ENCODE measurements at regions not wholly inside any gene's neighbourhood (a gene's known extent, or its start where the extent isn't known, plus 50 kb on each side); places are given as distances from the start of the nearest gene placed in this dataset.
A peak's percentile ranks its signal among the peaks of the same experiment; 100 is the strongest.
"Not testable (repeated sequence)": the region's sequence is repeated elsewhere in the genome, so short reads cannot be mapped to it uniquely, and the experiment has no call there.

GRCh38 chr14:101634850-101635748, 73.8 kb downstream of the DIO3 start:
- no peak for DNase-seq

DNA sequence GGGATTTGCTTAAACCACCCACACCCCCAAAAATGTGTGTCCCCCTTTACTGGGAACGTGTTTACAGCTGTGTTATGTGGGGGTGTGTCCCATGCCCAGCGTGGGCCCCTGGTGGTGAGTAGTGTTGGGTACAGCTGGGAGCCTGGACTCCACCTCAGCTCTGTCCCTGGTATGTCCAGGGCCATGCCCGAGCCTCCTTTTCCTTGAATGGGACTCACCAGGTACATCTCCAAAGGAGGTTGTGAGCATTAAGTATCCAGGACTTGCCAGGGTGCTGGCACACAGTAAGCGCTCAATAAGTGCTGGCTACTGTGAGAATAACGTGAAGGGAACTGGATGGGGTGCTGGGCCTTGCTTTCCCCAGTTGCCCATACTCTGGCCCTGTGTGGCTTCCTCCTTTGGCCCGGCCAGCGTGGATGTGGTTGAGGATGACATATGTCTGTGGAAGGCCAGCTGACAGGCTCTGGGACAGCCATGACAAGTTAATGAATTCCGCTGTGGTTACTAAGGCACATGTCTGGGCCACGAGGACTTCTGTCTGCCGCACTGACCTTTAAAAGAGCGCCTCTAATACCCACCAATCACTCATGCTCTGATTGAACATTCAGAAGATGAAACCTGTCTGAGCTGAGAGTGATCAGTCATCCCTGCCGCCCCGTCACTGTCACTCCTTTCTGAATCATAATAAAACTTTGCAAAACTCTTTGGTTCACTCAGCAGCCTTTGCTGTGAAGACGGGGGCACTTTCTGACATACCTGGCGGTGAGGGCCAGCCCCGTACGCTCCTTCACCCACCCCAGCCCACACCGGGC, 74.7 kb downstream of the DIO3 start:
- DNase-seq = no peak

DNA sequence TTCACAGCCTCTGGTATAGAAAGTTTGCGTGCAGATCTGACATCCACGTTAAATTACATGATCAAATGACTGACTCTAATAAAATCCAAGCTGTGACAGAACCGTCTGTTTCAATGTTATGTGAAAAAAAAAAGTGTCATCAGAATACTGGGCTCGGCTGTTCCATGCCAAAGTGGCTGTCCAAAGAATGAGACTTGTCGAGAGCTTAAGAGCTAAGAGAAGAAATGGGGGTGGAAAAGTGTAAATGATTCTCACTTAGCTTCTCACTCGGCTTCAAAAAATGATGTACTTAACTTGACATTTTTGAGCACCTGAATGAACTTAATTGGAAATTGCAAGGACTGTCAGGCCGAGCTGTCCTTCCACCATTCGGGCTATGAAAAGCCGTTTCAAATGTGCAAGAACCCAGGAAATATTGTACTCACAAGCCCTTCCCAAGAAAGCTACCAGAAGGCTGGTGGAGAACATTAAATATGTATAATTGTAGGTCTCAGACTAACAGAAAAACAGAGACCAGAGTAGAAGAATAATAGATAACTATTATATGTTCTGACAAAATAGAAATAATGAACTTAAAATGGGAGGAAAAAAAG, 78.0 kb downstream of the DIO3 start:
- DNase-seq = no peak

DNA sequence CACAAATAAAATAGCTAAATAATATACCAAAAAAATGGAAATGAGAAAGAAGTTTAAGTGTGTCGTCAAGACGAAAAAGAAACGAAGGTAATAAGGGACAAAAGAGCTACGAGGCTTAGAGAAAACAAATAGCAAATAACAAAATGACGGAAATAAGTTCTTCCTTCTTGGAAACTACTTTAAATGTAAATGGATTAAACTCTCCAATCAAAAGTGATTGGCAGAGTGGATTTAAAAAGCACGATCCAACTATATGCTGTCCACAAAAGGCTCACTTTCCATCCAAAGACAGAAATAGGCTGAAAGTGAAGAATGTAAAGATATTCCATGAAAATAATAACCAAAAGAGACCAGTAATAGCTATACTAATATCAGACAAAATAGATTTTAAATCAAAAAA, 82.4 kb downstream of the DIO3 start:
- DNase-seq = no peak

DNA sequence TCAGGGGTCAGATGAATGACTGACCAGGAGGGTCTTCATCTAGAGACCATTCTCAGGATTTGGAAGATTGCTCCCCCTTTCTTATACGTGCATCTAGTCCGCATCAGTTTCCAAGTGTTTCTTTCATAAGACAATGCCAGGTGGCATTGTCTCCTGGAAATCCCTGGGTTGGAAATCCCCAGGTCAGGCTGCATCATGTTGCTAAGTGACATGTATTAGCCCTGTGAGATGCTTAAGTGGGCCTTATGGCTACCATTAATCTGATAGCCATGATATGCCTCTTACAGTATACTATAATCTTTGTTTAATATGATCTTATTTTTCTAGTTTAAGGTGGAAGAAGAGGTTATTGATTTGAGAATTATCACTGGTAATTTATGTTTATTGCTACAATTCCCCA, 92.8 kb downstream of the DIO3 start:
- no peak for DNase-seq

DNA sequence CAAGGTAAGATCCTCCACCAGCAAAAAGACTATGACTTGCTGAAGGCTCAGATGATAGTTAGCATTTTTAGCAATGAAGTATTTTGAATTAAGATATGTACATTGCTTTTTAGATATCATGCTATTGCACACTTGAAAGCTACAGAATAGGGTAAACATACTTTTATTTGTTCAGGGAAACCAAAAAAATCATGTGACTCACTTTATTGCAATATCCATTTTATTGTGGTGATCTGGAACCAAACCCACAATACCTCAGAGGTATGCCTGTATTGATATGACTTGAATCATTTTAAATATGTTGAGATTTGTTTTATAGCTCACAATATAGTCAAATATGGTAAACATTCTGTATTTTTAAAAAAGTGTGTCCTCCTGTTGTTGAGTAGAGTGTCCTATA, 96.1 kb downstream of the DIO3 start:
- no peak for DNase-seq

- DNase-seq = peak; percentile 13
Measured at GRCh38 chr14:101665478-101666078, 95.9 kb upstream of the PPP2R5C start.

DNA sequence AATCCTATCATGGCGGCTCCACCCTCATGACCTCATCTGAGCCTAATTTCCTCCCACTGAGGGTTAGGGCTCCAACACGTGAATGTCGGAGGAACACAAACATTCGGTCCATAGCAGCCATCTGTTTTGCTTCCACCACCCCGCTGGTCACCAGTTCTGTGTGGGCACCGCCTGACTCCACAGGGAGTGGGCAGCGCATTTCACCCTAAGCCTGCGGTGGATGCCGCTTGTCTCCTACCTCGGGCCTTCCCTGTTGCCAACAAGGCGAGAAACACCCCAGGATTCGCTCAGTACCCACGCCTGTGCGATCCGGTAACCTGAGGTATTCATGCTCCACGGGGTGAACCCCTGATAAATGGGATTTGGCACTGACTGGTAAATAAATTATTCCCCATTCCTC, 95.2 kb upstream of the PPP2R5C start:
- no peak for DNase-seq

DNA sequence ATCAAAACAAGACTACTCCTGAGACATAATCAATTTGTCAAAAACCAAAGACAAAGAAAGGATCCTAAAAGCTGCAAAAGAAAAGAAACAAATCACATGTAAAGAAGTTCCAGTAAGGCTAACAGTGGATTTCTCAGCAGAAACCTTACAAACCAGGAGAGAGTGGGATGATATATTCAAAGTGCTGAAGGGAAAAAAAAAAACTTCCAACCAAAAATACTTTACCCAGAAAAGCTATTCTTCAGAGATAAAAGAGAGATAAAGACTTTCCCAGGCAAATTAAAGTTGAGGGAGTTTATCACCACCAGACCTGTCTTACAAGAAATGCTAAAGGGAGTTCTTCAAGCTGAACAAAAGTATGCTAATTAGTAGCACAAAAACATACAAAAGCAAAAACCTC, 91.9 kb upstream of the PPP2R5C start:
- no peak for DNase-seq

GRCh38 chr14:101673873-101674272, 87.6 kb upstream of the PPP2R5C start:
- DNase-seq = no peak

- DNase-seq = not testable (repeated sequence)
Measured at GRCh38 chr14:101675835-101676234, 85.7 kb upstream of the PPP2R5C start.

GRCh38 chr14:101677912-101678327, 83.6 kb upstream of the PPP2R5C start:
- DNase-seq = not testable (repeated sequence)

DNA sequence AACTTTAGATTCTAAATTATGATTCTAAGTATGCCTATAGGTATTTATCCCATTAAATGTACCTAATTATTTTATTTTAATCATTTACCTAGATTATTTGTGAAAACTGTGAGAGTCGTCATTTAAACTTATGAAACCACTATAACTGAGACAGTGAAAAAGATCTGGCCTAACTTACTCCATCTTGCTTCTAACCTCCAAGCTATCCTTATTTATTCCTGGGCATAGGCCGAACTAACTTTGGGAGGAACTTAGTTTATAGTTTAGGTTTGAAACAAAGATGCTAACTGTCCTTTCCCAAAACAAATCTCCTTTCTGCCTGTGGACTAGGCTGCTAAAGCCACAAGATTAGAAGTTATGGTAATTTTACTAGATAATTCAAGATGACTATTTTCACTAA, 79.7 kb upstream of the PPP2R5C start:
- DNase-seq = no peak

GRCh38 chr14:101683365-101683764, 78.1 kb upstream of the PPP2R5C start:
- DNase-seq = no peak

DNA sequence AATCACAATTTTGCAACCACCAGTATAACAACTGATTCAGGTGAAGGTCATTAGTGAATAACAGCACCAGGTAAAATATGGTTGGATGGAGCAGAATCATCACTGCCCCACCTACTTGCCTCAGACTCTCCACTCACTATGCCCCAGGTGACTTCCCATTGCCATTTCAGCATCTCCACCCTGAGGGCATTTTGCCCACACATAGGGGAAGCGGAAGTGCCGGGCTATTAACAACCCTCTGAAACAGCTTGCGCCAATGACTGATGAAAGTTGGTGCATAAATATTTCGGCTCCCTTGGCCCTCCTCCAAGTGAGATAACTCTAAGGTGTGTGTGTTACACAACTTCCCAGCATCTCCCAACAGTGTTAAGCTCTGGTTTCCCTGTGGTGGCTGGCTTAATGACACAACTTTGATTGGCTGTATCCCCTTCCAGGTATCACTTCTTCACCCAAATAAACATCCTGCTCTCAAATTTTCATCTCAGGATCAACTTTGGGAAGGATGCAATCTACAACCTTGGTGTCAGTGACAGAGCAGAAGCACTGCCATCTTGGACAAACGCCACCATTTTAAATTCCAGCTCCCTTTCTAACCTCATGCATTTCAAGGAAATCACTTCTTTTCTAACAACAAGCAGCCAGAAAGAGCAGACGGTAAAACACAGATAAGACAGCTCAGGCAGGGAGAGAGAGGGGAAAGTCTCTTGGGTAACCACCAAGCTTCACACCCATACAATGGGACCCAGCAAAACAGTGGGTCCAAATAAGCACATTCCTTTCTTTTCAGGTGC, 73.6 kb upstream of the PPP2R5C start:
- no peak for DNase-seq

GRCh38 chr14:101689039-101689501, 72.4 kb upstream of the PPP2R5C start:
- DNase-seq = no peak

DNA sequence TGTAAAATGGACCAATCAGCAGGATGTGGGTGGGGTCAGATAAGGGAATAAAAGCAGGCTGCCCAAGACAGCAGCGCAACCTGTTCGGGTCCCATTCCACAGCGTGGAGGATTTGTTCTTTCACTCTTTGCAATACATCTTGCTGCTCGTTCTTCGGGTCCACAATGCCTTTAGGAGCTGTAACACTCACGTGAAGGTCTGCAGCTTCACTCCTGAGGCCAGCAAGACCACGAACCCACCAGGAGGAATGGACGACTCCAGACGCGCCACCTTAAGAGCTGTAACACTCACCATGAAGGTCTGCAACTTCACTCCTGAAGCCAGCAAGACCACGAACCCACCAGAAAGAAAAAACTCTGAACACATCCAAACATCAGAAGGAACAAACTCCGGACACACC, 71.5 kb upstream of the PPP2R5C start:
- DNase-seq = not testable (repeated sequence)

DNA sequence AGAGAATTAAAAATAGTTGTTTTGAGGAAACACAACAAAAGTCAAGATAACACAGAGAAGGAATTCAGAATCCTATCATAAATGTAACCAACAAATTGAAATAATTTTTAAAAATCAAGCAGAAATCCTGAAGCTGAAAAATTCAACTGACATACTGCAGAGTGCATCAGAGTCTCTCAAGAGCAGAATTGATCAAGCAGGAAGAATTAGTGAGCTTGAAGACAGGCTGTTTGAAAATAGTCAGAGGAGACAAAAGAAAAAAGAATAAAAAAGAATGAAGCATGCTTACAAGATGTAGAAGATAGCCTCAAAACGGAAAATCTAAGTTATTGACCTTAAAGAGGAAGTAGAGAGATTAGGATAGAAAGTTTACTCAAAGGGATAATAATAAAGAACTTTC, 65.8 kb upstream of the PPP2R5C start:
- no peak for DNase-seq

- no peak for DNase-seq
Measured at GRCh38 chr14:101704140-101704539, 57.4 kb upstream of the PPP2R5C start.

- peak; percentile 51 for DNase-seq
Measured at GRCh38 chr14:101705733-101706508, 55.6 kb upstream of the PPP2R5C start.

- DNase-seq = no peak
Measured at GRCh38 chr14:101706509-101707067, 54.9 kb upstream of the PPP2R5C start.

Data from hindlimb muscle (tissue), 1 donor.